Fibroblast of villous mesenchyme (primary cell): ENCODE measurements at regions not wholly inside any gene's neighbourhood (a gene's known extent, or its start where the extent isn't known, plus 50 kb on each side); places are given as distances from the start of the nearest gene placed in this dataset.

Experiments
- DNase-seq: peaks from one replicate; pipeline ENCODE4 v3.0.0-alpha.2; 2010; ENCODE audit warnings: low read depth
- H3K4me3 ChIP-seq: 2 replicates; pipeline ENCODE4 v1.5.1; 2011; ENCODE audit warnings: low read depth, mild to moderate bottlenecking, low read length
- TF ChIP-seq, protein P1 (sequence below): IDR thresholded peaks from 2 replicates; pipeline ENCODE4 v1.5.1; 2012; ENCODE audit warnings: low read depth, mild to moderate bottlenecking, low read length; ENCODE audit not compliant: insufficient read depth

DNA sequence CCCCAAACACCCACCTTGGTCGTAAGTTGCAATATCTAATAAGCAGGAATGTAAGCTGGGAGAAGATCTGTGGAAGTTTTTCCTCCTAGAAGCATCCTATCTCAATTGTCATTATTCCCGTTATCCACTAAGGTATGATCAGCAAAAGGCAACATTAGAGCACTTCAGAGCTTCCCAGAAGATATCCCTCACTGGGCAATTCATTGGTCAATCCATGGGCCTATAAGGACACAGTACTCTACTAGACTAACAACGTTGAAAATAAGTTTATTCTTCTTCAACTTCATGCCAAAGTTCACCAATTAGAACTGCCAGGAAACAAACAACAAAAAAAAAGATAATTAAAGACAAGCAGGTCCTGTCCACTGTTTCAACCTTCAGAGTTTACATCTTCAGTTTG lies 433.0 kb upstream of the POU3F3 start:
- no peak overlapping the region for H3K4me3 ChIP-seq
- TF ChIP-seq, protein P1, sequence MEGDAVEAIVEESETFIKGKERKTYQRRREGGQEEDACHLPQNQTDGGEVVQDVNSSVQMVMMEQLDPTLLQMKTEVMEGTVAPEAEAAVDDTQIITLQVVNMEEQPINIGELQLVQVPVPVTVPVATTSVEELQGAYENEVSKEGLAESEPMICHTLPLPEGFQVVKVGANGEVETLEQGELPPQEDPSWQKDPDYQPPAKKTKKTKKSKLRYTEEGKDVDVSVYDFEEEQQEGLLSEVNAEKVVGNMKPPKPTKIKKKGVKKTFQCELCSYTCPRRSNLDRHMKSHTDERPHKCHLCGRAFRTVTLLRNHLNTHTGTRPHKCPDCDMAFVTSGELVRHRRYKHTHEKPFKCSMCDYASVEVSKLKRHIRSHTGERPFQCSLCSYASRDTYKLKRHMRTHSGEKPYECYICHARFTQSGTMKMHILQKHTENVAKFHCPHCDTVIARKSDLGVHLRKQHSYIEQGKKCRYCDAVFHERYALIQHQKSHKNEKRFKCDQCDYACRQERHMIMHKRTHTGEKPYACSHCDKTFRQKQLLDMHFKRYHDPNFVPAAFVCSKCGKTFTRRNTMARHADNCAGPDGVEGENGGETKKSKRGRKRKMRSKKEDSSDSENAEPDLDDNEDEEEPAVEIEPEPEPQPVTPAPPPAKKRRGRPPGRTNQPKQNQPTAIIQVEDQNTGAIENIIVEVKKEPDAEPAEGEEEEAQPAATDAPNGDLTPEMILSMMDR = no peak
- no peak for DNase-seq

DNA sequence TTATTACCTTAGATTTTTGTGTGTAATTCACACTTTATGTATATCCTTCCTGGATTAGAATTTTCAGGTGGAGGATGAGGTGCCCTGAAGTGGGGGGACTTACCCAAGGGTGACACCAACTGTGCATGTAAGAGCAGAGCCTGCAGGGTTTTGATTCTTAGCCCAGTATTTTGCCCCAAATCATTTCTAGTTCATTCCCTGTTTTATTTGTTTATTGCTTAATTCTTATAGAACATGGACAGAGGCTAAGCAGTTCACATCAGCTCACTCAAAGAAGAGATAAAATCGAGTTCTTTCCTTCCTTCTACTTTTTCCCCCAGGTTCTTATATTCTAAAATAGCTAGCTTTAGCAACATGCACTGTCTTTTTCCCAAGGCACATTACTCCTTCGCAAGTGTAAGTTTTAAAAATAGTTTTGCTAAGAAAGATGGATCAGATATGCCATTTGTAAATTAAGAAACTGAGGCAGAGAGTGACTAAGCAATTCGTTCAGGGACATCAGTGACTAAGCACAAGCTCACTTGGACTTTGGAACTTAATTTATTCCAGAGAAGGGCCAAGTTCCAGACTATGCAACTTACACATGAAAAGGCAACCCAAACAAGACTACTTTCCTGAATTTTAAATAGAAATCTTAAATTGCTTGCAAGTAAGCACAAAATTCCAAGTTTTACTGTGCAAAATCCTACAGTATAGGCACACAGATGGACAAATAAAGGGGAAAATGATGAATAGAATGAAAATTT lies 427.9 kb upstream of the POU3F3 start:
- TF ChIP-seq, protein P1 = no peak
- no peak for DNase-seq
- no peak overlapping the region for H3K4me3 ChIP-seq

DNA sequence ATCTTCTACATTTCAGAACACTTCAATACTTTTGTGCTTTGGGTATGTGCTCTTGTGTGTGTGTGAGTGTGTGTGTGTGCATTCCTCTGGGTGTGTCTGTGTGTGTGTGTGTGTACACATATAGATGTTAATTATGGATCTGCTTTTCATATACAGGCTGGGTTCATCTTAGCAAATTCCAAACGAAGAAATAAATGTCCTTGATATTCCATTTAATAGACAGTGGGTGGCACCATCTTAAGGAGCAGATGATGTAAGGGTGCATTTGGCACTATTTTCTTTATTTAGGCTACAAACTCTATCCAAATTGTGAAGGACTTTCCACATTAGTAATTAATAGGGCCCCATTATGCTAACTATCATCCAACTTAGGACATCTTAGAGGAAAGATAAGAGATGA lies 425.8 kb upstream of the POU3F3 start:
- TF ChIP-seq, protein P1 = no peak
- no peak for DNase-seq

DNA sequence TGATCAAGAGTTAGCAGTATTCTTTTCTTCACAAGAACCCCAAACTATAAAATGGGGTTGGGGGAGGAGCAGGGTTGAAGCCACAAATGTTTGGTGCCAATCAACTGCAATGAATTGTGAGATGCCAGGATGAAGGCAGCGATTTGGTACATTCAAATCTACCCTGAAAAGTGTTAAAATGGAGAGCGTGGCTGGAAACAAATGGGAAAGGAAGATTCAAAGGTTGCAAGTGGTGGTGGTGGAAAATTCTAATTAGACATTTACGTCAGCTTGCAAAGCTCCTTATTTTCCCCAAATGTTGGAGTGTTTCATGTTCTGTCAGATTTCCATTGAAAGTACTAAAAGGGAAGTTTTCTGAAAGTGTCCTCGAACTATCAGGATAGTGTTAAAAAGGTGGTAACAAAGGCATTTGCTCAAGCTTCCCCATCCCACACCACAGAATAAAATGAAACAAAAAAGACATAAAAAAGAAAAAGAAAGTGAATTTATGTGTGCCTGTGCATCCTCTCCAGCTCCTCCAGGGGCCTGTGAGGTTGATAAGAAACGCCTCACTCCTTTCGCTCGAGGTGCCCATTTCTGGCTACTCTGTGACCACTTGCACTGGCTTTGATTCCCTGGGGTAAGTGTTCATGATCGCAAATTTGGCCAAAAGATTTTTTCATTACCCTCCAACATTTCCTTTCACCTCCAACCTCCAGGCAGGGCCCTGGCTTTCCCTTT lies 424.1 kb upstream of the POU3F3 start:
- no peak overlapping the region for H3K4me3 ChIP-seq
- TF ChIP-seq, protein P1 = no peak
- DNase-seq = no peak

More for the DNA sequence above, 425.8 kb upstream of the POU3F3 start:
- no peak overlapping the region for H3K4me3 ChIP-seq

DNA sequence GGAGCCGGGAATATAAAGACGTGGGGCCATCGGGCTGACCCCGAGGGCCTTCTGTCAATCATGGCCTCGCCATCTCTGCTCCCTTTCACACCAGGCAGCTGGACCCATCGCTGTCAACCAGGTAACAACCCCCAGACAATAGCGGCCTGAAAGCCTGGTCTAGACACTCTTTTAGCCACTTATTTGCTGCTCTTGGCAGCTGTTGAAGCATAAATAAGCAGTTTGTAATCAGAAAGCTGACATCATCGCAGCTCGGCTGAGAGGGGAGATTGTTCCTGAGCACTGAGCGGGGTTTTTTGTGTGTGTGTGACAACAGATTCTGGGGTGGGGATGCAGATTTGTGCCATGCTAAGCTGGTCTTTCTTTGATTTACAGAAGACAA lies 423.6 kb upstream of the POU3F3 start:
- TF ChIP-seq, protein P1 = no peak
- no peak for DNase-seq
- no peak overlapping the region for H3K4me3 ChIP-seq

DNA sequence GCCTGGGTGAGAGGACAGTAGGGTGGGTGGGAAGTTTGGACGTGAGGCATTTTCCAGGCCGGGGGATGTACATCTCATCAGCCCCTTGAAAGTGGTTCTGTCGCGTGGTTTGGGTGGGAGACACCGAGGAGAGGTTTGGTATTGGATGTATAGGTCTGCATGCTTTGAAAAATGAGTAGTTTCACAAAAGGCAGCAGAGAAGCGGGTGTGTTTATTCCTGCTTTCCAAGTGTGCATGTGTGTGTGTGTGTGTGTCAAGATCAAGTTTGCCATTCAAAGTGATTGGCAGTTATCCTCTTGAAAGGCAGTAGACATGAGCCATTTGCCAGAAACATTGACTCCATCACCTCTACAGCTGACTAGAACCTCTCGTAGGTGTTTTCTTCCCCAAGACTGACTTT lies 423.1 kb upstream of the POU3F3 start:
- H3K4me3 ChIP-seq = no peak overlapping the region
- no peak for DNase-seq
- TF ChIP-seq, protein P1 = no peak
